GM18858 (cell line): ENCODE measurements at regions not wholly inside any gene's neighbourhood (a gene's known extent, or its start where the extent isn't known, plus 50 kb on each side); places are given as distances from the start of the nearest gene placed in this dataset.
"Not testable (repeated sequence)": the region's sequence is repeated elsewhere in the genome, so short reads cannot be mapped to it uniquely, and the experiment has no call there.

Source experiments
- ATAC-seq: cut with Tn5 transposase; IDR thresholded peaks from one replicate; pipeline ENCODE4 v1.9.1; 2021; ENCODE audit not compliant: unreplicated experiment

DNA sequence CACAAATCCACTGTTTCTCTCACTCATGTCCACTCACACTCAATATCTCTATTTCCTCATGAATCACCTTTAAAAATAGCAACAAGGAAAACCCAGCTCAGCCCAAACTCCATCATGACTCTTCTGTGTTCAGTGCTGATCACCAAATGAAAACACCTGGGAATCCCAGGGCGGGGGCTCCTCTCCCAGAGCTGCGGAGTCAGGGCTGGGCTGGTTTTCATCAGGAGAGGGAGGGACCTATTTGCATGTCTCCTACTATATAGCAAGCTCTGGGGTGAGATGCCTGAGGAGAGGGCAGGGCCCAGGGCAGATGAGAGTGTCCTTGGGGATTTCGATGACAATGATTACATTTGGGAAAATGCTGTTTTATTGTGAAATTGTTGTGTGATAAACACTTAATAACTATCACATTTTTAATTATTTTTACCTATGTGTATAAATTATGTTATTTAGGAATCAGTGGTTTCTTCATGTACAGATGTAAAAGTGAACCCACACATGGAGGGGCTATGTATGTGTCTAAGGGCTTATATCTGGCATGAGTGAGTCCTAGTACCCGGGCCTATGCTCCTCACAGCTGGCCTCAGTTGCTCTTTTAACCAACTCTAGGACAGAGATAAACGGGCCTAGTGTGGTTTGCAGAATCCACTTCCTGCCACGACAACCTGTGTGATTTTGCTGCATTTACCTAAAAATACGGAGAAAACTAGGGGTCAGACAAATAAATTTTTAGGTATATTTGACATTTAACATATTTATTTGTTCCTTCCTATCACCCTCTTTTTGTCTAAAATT is 1131.9 kb downstream of the TMEM121 start:
- not testable (repeated sequence) for ATAC-seq

DNA sequence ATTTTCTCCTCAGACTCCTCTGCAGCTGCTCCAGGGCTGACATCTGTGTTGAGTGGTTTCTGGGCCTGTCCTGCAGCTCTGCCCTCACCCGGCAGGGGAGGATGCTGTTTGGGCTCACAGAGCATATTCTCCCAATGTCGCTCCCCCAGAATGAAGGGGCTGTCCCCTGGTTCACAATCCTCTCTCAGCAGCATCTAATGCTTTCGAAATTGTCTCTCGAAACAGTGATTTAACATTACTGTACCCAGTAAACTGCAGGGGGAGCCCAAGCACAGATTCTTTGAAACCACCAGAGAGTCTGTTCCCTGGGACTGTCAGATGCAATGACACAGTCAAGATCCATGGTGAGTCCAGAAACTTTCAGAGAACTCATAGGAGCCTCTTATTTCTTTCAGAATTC is 1135.2 kb downstream of the TMEM121 start:
- not testable (repeated sequence) for ATAC-seq

DNA sequence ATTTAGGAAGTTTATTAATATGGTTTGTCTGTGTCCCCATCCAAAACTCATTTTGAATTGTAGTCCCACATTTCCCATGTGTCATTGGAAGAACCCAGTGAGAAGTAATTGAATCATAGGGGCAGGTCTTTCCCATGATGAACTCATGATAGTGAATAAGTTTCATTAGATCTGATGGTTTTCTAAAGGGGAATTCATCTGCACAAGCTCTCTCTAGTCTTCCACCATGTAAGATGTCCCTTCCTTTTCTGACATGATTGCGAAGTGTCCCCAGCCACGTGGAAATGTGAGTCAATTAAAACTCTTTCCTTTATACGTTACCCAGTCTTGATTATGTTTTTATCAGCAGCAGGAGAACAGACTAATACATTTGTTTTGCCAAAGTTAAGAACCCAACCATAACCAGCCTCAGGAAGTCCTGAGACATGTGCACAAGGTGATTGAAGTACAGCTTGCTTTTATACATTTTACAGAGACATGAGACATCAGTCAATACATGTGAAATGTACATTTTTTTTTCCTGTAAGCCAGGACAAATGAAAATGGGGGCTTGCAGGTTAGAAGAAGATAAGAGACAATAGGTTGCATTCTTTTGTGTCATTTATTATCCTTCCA is 1136.7 kb downstream of the TMEM121 start:
- no peak for ATAC-seq

DNA sequence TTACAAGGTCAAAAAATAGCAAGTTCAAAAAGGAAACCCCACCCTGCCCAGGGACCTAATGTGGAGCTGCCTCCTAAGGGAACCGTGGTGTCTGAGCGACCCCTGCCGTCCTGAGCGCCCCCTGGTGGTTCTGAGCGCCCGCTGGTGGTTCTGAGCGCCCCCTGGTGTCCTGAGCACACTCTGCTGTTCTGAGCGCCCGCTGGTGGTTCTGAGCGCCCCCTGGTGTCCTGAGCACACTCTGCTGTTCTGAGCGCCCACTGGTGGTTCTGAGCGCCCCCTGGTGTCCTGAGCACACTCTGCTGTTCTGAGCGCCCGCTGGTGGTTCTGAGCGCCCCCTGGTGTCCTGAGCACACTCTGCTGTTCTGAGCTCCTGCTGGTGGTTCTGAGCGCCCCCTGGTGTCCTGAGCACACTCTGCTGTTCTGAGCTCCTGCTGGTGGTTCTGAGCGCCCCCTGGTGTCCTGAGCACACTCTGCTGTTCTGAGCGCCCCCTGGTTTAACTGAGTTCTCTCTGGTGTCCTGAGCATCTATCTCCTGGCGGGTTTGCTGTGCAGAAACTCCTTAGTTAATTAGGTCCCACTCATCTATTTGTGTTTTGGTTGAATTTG is 1137.5 kb downstream of the TMEM121 start:
- not testable (repeated sequence) for ATAC-seq

DNA sequence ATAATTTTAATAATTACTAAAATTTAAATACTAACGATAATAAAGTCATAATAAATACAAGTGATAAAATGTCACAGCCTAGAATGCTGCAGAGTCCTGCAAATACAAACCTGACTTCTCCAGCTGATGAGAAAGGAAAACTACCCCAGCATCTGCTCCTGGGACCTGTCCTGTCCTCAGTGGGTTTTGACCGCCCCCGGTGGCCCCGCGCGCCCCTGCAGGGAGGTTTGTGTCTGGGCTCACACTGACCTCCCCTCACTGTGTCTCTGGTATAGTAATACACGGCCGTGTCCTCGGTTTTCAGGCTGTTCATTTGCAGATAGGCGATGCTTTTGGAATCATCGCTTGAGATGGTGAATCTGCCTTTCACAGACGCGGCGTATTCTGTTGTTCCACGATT is 1139.4 kb downstream of the TMEM121 start:
- ATAC-seq, result no peak

DNA sequence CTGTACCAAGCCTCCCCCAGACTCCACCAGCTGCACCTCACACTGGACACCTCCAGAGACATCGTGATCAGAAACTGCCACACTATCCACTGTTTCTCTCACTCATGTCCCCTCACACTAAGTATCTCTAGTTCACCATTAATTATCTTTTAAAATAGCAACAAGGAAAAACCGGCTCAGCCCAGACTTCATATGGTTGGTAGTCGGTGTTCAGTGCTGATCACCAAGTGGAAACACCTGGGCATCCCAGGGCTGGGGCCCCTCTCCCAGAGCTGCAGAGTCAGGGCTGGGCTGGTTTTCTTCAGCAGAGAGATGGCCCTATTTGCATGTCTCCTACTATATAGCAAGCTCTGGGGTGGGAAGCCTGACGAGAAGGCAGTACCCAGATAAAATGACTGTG is 1140.0 kb downstream of the TMEM121 start:
- ATAC-seq, result no peak

DNA sequence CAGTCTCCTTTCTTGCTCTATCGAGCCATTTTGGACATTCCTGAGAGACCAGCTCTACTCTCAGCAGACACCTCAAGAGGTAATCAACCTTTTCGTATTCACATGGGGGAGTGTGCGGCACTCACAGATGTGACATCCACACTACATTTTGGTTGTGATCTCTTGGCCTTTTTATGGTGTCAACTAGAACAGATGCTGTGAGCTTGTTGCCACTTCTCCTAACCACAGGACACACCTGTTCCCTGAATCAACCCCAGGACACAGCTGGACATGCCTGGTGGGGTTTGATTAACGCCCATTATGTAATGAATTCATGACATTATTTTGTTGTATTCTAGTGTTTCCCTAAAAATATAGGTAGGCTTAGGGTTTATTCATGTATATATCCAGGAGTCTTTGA is 1143.6 kb downstream of the TMEM121 start:
- no peak for ATAC-seq

DNA sequence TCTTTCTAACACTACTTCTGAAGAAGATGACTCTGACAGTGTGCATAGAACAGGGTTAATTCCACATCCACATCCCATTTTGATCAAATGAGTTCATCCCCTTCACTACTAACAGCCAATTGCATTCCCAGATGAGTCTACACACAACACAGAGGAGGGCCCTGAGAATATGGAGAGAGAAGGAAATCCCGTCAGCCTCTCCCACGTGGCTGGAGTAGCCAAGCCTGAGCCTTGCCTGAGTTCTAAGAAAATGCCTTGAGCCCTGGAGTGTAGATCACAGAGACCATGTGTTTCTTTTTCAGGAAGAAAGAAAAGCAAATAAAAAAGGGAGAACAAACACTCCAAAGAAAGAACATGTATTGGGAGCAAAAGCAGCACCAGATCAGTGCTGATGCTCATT is 1147.7 kb downstream of the TMEM121 start:
- not testable (repeated sequence) for ATAC-seq

DNA sequence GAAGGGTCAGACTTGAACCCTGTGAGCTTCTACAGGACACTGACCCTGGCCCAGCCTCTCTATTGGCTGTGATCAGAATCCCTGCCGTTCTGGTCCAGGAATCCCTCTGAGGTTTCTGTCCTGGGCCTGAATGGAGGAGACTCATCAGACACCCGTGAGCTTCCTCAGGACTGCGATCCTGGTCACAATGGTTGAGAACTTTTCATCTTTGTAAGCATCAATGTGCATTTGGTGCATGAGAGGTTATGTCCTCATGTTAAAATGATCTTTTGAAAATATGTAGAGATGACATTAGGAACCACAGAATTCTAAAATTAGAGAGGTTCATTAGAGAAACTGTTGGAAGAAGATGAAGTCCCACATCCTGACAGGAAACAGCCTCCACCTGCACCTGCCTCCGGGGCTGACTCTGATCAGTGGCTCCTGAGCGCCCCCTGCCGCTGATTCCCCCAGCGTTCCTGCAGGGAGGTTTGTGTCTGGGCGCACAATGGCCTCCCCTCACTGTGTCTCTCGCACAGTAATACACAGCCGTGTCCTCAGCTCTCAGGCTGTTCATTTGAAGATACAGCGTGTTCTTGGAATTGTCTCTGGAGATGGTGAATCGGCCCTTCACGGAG is 1148.2 kb downstream of the TMEM121 start:
- ATAC-seq, result not testable (repeated sequence)

DNA sequence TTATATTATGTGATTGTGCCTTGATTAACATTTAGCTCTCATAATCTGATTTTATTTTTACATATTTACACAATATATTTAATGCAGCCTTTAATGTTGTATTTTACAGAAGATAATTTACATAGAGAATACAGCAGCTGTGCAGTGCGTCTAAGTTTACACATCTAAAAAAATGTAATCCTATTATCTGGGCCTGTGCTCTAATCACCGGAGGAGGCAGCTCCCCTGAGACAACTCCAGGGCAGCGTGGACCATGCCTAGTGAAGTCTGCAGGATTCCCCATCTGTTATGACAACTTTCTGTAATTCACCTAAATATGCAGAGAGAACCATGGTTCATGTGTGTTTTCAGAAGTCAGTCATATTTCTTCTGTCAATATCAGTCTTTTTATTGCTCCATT is 1149.3 kb downstream of the TMEM121 start:
- not testable (repeated sequence) for ATAC-seq

DNA sequence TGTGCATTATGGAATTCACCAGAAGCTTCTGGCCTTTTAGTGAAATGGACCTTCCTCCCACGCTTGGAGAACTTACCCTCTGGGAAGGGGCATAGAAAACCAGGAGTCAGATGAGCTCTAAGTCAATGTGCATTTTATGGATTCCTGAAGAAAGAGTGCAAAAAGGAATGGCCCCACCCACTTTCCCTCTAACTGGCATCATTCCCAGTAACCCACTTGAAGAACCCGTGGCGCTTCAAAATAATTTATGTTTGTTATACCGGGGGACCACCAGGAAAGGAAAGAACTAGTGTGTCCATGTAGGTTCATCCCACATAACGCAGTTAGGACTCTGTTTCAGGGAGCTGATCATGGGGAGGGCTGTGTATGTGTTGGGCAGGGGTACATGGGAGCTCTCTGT is 1153.4 kb downstream of the TMEM121 start:
- ATAC-seq, result no peak

DNA sequence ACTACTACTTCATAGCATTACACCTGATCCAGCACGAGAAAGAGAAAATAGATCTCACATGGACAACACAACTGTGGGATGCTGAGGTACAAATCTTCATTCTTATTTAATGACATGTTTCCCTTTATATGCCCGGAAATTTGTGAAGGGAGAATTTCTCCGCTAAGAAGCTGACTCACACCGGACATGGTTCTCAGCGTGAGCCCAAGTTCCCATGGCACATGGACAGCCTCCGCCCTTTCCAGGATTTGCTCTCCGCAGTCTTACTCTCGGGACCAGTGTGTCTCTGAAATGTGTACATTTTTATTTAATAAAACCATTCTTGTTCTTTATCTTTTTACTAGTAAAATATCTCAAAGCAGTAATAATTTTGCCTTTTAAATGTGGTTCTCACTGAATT is 1154.8 kb downstream of the TMEM121 start:
- no peak for ATAC-seq

DNA sequence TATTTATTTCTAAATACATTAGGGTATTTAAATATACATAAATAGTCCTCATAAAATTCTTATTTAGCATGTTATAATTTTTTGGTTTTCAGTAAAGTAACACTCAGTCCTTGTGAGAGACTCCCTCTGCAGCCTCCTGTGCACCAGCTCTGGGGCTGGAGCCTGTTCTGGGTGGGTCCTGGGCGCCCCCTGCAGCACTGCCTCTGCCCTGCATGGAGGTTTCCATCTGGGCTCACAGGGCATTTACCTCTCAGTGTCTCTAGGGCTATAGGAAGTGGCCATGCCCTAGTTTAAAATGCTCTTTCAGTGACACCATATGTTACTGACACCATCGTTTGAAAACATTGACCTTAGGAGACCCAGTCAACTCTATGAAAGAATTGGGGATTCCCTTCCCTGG is 1155.2 kb downstream of the TMEM121 start:
- ATAC-seq, result no peak

DNA sequence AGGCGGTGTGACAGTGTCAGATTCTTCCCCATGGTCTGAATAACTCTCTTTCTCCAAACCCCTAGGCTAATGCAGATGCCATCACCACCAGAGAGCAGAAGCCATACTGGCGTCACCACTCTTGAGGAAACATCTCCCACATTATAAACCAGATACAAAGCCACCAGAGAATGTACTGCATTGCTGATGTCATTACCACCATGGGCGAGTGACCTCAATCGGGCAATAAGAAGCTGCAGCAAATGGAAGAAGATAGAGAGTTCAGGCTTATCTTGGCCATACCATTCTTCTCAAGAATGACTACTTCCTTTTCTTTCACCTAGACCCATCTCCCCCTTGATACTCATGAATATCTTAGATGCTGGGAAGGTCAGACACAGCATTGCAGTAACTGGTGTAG is 1157.2 kb downstream of the TMEM121 start:
- no peak for ATAC-seq

DNA sequence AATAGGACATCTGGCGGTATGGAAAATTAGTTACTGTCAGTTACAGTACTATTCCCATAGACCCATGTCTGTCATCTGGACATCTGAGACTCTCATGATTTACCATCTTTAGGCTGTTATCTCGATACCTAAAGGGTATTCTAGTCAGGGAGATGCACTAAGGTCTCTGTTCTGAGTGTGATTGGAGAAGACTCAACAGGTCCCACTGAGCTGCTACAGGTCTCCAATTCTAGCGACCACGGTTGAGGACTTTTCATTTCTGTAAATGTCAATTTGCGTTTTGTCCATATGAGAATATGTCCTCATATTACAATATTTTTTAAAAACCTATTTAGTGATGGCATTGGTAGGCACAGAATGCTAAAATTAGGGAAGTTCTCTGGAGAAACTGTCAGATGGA is 1160.2 kb downstream of the TMEM121 start:
- no peak for ATAC-seq

DNA sequence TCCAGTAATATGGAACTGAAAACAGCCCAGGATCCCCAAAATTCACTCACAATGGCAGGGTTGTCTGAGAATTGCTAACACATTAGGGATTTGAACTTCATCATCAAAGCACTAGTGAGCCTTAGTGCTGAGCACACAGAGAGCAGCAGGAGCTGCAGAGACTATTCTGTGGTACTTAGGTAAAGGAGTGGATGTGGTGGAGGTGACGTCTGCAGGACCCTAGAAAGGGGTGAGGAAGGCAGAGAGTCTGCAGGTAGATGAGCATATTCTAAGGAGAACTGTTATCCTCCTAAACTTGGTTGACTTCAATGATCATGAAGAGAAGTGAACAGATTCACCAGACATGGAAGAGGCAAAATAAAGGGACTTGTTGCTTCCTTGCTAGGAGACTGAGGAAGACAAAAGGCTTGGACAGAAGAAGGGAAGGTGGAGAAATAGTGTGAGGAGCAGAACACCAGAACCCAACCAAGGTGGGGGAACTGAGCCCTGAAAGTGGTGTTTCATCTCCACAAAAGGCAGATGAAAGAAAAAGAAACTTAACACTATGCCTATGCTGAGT is 1164.0 kb downstream of the TMEM121 start:
- no peak for ATAC-seq

DNA sequence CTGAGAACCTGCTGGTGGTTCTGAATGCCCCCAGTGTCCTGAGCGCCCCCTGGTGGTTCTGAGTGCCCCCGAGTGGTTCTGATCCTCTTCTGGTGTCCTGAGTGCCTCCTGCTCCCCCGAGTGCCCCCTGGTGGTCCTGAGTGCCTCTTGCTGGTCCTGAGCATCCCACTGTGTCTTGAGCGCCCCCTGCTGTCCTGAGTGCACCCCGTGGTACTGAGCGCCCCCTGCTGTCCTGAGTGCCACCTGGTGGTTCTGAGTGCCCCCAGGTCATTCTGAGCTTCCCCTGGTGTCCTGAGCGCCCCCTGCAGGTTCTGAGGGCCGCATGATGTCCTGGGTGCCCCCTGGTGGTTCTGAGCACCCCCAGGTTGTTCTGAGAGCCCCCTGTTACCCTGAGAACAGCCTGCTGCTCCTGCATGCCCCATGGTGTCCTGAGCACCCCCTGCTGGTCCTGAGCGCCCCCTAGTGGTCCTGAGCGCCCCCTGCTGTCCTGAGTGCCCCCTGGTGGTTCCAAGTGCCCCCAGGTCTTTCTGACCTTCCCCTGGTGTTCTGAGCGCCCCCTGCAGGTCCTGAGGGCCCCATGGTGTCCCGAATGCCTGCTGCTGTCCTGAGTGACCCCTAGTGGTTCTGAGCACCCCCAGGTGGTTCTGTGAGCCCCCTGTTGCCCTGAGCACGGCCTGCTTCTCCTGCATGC is 1165.4 kb downstream of the TMEM121 start:
- no peak for ATAC-seq

DNA sequence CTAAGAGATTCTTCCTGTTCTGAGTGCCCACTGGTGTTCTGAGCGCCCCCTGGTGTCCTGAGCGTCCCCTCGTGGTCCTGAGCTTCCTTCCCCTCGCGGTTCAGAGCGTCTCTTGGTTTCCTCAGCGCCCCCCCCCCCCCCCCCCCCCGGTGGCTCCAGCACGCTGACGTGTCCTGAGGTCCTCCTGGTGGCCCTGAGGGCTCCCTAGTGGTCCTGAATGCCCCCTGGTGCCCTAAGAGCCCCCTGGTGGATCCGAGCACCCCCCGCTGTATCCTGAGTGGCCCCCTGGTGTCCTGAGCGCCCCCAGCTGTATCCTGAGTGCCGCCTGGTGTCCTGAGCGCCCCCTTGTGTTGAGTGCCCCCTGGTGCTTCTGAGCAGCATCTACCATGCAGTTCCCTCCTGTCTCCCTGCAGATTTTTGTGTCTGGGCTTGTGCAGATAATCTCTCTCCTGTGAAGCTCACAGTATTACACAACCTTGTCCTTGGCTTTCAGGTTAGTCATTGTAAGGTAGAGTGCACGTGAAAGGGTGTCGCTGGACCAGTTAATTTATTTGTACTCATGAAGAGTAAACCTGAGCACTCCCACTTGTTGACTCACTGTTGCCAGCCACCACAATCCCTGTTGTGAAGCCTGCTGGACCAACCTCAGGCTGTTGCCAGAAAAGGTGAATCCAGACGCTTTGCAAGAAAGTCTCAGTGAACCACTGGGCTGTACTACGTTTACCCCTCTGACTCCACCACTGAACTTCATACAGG is 1168.4 kb downstream of the TMEM121 start:
- no peak for ATAC-seq

DNA sequence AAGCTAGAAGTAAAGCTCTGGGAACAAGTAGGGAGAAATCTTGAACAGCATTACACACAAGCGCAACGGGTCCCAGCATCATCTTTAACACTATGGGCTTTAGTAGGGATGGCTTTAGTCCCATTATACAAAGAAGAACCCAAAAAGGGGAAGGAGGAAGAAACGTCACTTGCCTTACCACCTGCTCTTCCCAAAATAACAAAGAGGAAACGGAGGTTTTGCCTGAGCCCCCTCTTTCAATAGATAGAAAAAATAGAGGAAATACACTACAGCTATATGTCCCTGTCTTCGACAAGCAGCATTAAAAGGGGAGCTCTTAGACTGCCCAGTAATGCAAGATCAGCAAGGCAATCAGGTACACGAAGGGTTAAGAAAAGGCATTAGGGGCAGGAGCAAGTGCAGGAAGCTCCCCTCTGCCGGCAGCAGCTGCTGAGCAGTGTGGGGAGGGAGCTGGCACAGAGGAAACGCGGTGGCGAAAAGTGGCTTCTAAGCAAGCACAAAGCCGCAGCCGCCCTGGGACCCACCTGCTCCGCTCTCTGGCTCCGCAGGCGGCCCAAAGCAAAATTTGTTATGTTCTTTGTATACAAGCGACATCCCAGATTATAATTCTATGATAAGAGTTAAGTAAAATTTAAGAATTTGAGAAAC is 1172.4 kb downstream of the TMEM121 start:
- not testable (repeated sequence) for ATAC-seq

DNA sequence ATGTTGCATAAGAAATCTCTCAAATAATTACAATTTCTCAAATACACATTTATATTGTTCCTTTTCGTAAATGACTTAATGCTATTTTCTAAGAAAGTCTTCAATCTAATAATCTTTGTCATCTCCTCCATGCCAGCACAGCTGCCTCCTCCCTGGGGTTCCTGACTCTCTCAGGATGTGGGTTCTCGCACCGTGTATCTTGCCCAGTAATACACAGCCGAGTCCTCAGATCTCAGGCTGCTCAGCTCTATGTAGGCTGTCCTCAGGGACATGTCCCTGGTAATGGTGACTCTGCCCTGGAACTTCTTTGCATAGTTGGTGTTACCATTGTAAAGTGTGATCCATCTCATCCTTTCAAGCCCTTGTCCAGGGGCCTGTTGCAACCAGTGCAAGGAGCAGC is 1177.3 kb downstream of the TMEM121 start:
- not testable (repeated sequence) for ATAC-seq
